GM18870 (cell line): ENCODE measurements at regions not wholly inside any gene's neighbourhood (a gene's known extent, or its start where the extent isn't known, plus 50 kb on each side); places are given as distances from the start of the nearest gene placed in this dataset.
"Not testable (repeated sequence)": the region's sequence is repeated elsewhere in the genome, so short reads cannot be mapped to it uniquely, and the experiment has no call there.

Source experiments
- ATAC-seq: cut with Tn5 transposase; IDR thresholded peaks from one replicate; pipeline ENCODE4 v1.9.1; 2021; ENCODE audit warnings: moderate library complexity; ENCODE audit not compliant: unreplicated experiment

DNA sequence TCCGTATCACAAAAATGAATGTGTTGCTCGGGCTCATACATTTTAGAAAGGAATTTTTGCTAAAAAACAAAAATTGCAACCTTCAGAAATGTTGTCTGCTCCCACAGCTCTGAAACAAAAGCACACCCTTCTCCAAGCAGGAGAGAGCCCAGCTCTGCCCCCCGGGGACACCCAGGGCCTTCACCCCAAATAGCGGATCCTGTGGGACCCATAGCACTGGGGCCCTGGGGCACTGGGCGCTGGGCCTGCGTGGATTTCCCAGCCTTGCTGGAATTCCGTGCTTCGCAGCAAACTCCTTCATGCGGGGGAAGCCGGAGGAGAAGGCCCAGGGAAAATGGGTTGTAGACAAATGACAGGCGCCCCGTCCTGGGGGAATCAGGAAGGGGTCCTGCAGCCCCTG, 50.5 kb upstream of the SFSWAP start:
- not testable (repeated sequence) for ATAC-seq
